ENCODE measurements at regions not wholly inside any gene's neighbourhood (a gene's known extent, or its start where the extent isn't known, plus 50 kb on each side); places are given as distances from the start of the nearest gene placed in this dataset.

GRCh38 chr5:8316608-8317280 lies 447.8 kb downstream of the MTRR start:
- TF ChIP-seq CTCF (IDR thresholded peaks at IDR 0.05) (no peak), POLR2A (IDR thresholded peaks at IDR 0.05) (no peak)
